HepG2 (cell line): ENCODE measurements at regions not wholly inside any gene's neighbourhood (a gene's known extent, or its start where the extent isn't known, plus 50 kb on each side); places are given as distances from the start of the nearest gene placed in this dataset.

ENCODE experiments used
- ATAC-seq: fragments of 200-7000 bp; cut with Tn5 transposase; 3 replicates; pipeline ENCODE4 v1.9.1; 2020; ENCODE audit warnings: mild to moderate bottlenecking, moderate library complexity
- BruUV-seq: library from RNA; stranded (reverse); fragments of 400-500 nt; replicated peaks from 2 replicates; lab custom pipeline; 2021; lab: Mats Ljungman, UMichigan
- CTCF ChIA-PET: fragments of 300-600 bp; formaldehyde crosslinking; extraction: SDS; loops from one replicate; lab custom pipeline; 2021; ENCODE audit warnings: low total read pairs, inconsistent platforms, low intra/inter-chr PET ratio; lab: Yijun Ruan, JAX
- POLR2A ChIA-PET: fragments of 350-600 bp; sonication (Branson Sonifier 250); formaldehyde crosslinking; loops from one replicate; lab custom pipeline; 2020; ENCODE audit warnings: antibody characterized with exemption, inconsistent platforms; lab: Yijun Ruan, JAX
- DNase-seq: peaks from one replicate; pipeline ENCODE4 v3.0.0-alpha.2; 2015; ENCODE audit warnings: low spot score
- FAIRE-seq: peaks from 3 replicates; lab custom pipeline; 2011; peaks lifted over from hg19 to GRCh38; lab: Jason Lieb, UNC
- H2AFZ ChIP-seq: one replicate; pipeline ENCODE4 v1.6.1; 2011; ENCODE audit warnings: low read length, inconsistent platforms
- H3K27ac ChIP-seq: fragments of 300-600 bp; 3 replicates; pipeline ENCODE4 v1.8.0; 2011; ENCODE audit warnings: mixed run types, mild to moderate bottlenecking, mixed read lengths, low read length, inconsistent platforms; ENCODE audit not compliant: insufficient read depth; ENCODE audit errors: extremely low read length
- H3K27me3 ChIP-seq, 2 experiments: fragments of 200-600 bp in 1 of 2; 2 replicates in 1 of 2; 3 replicates in 1 of 2; pipeline versions ENCODE4 v1.6.0 to v1.8.0; 2011; ENCODE audit warnings: low read length in 2 of 2, mild to moderate bottlenecking in 2 of 2, moderate library complexity in 2 of 2, inconsistent platforms in 1 of 2; ENCODE audit not compliant: insufficient read depth in 2 of 2, control insufficient read depth in 1 of 2
- H3K36me3 ChIP-seq, 2 experiments: fragments of 200-600 bp in 1 of 2; replicated peaks in 1 of 2; 2 replicates in 1 of 2; 3 replicates in 1 of 2; pipeline versions ENCODE4 v1.5.1 to v1.8.0; 2011; ENCODE audit warnings: low read length in 2 of 2, inconsistent platforms in 1 of 2; ENCODE audit not compliant: insufficient read depth in 2 of 2, control insufficient read depth in 1 of 2
- H3K4me1 ChIP-seq: 2 replicates; pipeline ENCODE4 v1.5.1; 2012; ENCODE audit warnings: low read length, inconsistent platforms; ENCODE audit not compliant: insufficient read depth
- H3K4me2 ChIP-seq: 2 replicates; pipeline ENCODE4 v1.6.0; 2011; ENCODE audit warnings: low read depth, low read length, inconsistent platforms
- H3K4me3 ChIP-seq, 3 experiments: fragments of 200-600 bp in 1 of 3; sonication (generic), shearing (Covaris generic) in 1 of 3; replicated peaks in 1 of 3; 2 replicates each; pipeline ENCODE4 v1.5.1; 2011 to 2016; ENCODE audit warnings: low read length in 3 of 3, inconsistent platforms in 2 of 3, low read depth in 2 of 3, mild to moderate bottlenecking in 2 of 3, control low read depth in 1 of 3, mixed read lengths in 1 of 3; ENCODE audit not compliant: insufficient read depth in 1 of 3
- H3K79me2 ChIP-seq: one replicate; pipeline ENCODE4 v1.6.1; 2011; ENCODE audit warnings: low read length, inconsistent platforms; ENCODE audit not compliant: insufficient read depth
- H3K9ac ChIP-seq: 2 replicates; pipeline ENCODE4 v1.6.0; 2011; ENCODE audit warnings: mild to moderate bottlenecking, low read depth, low read length, inconsistent platforms; ENCODE audit not compliant: insufficient read depth
- H3K9me3 ChIP-seq: 2 replicates; pipeline ENCODE4 v1.5.1; 2012; ENCODE audit warnings: mild to moderate bottlenecking, low read length
- H4K20me1 ChIP-seq: 2 replicates; pipeline ENCODE4 v1.6.0; 2011; ENCODE audit warnings: inconsistent platforms, mild to moderate bottlenecking, low read length, moderate library complexity; ENCODE audit not compliant: insufficient read depth
- NFE2L1 ChIP-seq: sonication (generic); formaldehyde crosslinking; IDR thresholded peaks from 2 replicates; pipeline ENCODE4 v1.4.0; 2020; ENCODE audit warnings: missing genetic modification reagents, mild to moderate bottlenecking, borderline replicate concordance
- RAD21 ChIP-seq: fragments of 450-650 bp; formaldehyde crosslinking; IDR thresholded peaks from 2 replicates; pipeline ENCODE4 v1.5.0; 2020; ENCODE audit warnings: mild to moderate bottlenecking
- SMC3 ChIP-seq: IDR thresholded peaks from 2 replicates; pipeline ENCODE4 v1.6.1; 2011; ENCODE audit warnings: low read length, improper control_type of control experiment
- STAG1 ChIP-seq: sonication (generic); formaldehyde crosslinking; IDR thresholded peaks from 2 replicates; pipeline ENCODE4 v1.4.0; 2020; ENCODE audit warnings: missing genetic modification reagents
- in situ Hi-C: cut with HindIII; loops from 2 replicates; pipeline ENCODE4 v1.10.0; 2017; ENCODE audit warnings: low pct_unique_long_range_greater_than_20kb; ENCODE audit not compliant: extremely low pct_ligation_motif_present
- intact Hi-C: fragments of 100-400 bp; cut with micrococcal nuclease; formaldehyde crosslinking; loops from one replicate; pipeline ENCODE4 v1.10.0; 2022; ENCODE audit not compliant: unreplicated experiment
- TF ChIP-seq, protein P1 (sequence below): sonication (generic); formaldehyde crosslinking; IDR thresholded peaks from 2 replicates; pipeline ENCODE4 v1.5.0; 2020; ENCODE audit warnings: mild to moderate bottlenecking, missing genetic modification reagents, moderate library complexity
- TF ChIP-seq, protein P2 (sequence below), 2 experiments: IDR thresholded peaks; 2 replicates each; pipeline ENCODE4 v1.6.1; 2011 to 2012; ENCODE audit warnings: low read length in 2 of 2, borderline replicate concordance in 1 of 2, low read depth in 1 of 2, mild to moderate bottlenecking in 1 of 2, moderate library complexity in 1 of 2

DNA sequence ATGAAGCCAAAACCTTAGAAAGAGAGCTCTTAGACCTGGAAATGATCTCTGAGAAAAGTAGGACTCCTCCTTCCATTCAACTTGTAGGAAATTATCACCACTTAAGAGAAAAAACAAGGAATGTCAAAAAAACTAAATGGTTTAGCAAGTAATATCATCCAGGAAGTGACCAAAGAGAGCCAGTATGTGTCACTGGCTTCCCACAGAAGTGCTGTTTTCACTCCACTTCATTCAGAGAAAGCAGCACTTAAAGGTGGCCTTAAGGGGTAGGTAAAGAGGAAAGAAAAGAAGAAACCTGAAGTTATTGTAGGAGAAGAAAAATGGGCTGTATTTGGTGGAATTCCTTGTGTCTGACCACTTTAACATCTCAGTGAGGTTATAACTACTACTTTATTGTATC is 414.4 kb upstream of the ETAA1 start:
- CTCF ChIA-PET: no interaction called here
- in situ Hi-C loops: no loop called here
- FAIRE-seq: no peak

More for the DNA sequence above, 414.4 kb upstream of the ETAA1 start:
- H3K4me3 ChIP-seq: no peak overlapping the region
- ATAC-seq (no peak), DNase-seq (no peak)
- H3K27ac ChIP-seq: no peak overlapping the region
- H3K9me3 ChIP-seq: peaks cover 3% of the 10 kb centered on the region; the same call in 1 of the 2 replicates
- intact Hi-C loops: loop anchor here (2.0 kb wide), 1 partner anchor 232 kb away; no protein-coding TSS in a partner anchor
- H3K27me3 ChIP-seq: no peaks in the 10 kb centered on the region
- no peaks in the 10 kb centered on the region for H4K20me1 ChIP-seq
- no peaks in the 10 kb centered on the region for H3K36me3 ChIP-seq
- H3K79me2 ChIP-seq: no peaks in the 10 kb centered on the region
- no peaks in the 10 kb centered on the region for H3K4me1 ChIP-seq
- no peak overlapping the region for H3K4me2 ChIP-seq
- no TSS peak for BruUV-seq
- no peak overlapping the region for H3K9ac ChIP-seq
- POLR2A ChIA-PET: no interaction called here
- no peak for TF ChIP-seq NFE2L1
- peak; percentile 22; the same call in 1 of the 2 replicates for TF ChIP-seq SMC3
- no peak for TF ChIP-seq RAD21 (CRISPR knock-in tag)
- TF ChIP-seq, protein P1, sequence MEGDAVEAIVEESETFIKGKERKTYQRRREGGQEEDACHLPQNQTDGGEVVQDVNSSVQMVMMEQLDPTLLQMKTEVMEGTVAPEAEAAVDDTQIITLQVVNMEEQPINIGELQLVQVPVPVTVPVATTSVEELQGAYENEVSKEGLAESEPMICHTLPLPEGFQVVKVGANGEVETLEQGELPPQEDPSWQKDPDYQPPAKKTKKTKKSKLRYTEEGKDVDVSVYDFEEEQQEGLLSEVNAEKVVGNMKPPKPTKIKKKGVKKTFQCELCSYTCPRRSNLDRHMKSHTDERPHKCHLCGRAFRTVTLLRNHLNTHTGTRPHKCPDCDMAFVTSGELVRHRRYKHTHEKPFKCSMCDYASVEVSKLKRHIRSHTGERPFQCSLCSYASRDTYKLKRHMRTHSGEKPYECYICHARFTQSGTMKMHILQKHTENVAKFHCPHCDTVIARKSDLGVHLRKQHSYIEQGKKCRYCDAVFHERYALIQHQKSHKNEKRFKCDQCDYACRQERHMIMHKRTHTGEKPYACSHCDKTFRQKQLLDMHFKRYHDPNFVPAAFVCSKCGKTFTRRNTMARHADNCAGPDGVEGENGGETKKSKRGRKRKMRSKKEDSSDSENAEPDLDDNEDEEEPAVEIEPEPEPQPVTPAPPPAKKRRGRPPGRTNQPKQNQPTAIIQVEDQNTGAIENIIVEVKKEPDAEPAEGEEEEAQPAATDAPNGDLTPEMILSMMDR (CRISPR knock-in tag): peak; percentile 21; the same call in 1 of the 2 replicates
- peak; percentile 51 for TF ChIP-seq STAG1 (CRISPR knock-in tag)
- TF ChIP-seq, protein P2, sequence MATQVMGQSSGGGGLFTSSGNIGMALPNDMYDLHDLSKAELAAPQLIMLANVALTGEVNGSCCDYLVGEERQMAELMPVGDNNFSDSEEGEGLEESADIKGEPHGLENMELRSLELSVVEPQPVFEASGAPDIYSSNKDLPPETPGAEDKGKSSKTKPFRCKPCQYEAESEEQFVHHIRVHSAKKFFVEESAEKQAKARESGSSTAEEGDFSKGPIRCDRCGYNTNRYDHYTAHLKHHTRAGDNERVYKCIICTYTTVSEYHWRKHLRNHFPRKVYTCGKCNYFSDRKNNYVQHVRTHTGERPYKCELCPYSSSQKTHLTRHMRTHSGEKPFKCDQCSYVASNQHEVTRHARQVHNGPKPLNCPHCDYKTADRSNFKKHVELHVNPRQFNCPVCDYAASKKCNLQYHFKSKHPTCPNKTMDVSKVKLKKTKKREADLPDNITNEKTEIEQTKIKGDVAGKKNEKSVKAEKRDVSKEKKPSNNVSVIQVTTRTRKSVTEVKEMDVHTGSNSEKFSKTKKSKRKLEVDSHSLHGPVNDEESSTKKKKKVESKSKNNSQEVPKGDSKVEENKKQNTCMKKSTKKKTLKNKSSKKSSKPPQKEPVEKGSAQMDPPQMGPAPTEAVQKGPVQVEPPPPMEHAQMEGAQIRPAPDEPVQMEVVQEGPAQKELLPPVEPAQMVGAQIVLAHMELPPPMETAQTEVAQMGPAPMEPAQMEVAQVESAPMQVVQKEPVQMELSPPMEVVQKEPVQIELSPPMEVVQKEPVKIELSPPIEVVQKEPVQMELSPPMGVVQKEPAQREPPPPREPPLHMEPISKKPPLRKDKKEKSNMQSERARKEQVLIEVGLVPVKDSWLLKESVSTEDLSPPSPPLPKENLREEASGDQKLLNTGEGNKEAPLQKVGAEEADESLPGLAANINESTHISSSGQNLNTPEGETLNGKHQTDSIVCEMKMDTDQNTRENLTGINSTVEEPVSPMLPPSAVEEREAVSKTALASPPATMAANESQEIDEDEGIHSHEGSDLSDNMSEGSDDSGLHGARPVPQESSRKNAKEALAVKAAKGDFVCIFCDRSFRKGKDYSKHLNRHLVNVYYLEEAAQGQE (IDR thresholded peaks at IDR 0.05; ENCODE audit: borderline replicate concordance in 1 of 2, low read depth in 1 of 2, low read length in 2 of 2): no peak
- TF ChIP-seq, all 625 proteins: peak for 3
- no peak overlapping the region for H2AFZ ChIP-seq
